Spleen (tissue), 11 donors: ENCODE measurements at regions not wholly inside any gene's neighbourhood (a gene's known extent, or its start where the extent isn't known, plus 50 kb on each side); places are given as distances from the start of the nearest gene placed in this dataset.

ENCODE experiments used
- DNase-seq: peaks from one replicate; pipeline ENCODE4 v3.0.0-alpha.2; 2020
- H3K27ac ChIP-seq, 8 donors: fragments of 200-600 bp; sonication (generic) in 7 of 8; 1 replicate in 4 of 8; 2 replicates in 4 of 8; pipeline versions ENCODE4 v1.5.0 to v1.8.0; 2016 to 2021; ENCODE audit warnings: inconsistent platforms in 4 of 8, mild to moderate bottlenecking in 4 of 8, moderate library complexity in 1 of 8
- H3K27me3 ChIP-seq, 7 donors: fragments of 200-600 bp; sonication (generic) in 6 of 7; replicated peaks in 1 of 7; 1 replicate in 4 of 7; 2 replicates in 3 of 7; pipeline versions ENCODE4 v1.5.0 to v1.8.0; 2016 to 2021; ENCODE audit warnings: inconsistent platforms in 3 of 7, mild to moderate bottlenecking in 1 of 7
- H3K36me3 ChIP-seq, 6 donors: fragments of 200-600 bp; sonication (generic) in 5 of 6; 1 replicate in 4 of 6; 2 replicates in 2 of 6; pipeline versions ENCODE4 v1.5.0 to v1.8.0; 2016 to 2021; ENCODE audit warnings: inconsistent platforms in 2 of 6
- H3K4me1 ChIP-seq, 6 donors: fragments of 200-600 bp; sonication (generic) in 5 of 6; 1 replicate in 3 of 6; 2 replicates in 3 of 6; pipeline versions ENCODE4 v1.5.0 to v1.8.0; 2016 to 2021; ENCODE audit warnings: inconsistent platforms in 3 of 6
- H3K4me3 ChIP-seq, 8 donors: fragments of 200-600 bp; sonication (generic) in 7 of 8; 1 replicate in 4 of 8; 2 replicates in 4 of 8; pipeline versions ENCODE4 v1.5.0 to v1.8.0; 2016 to 2021; ENCODE audit warnings: inconsistent platforms in 4 of 8, mild to moderate bottlenecking in 4 of 8, moderate library complexity in 2 of 8
- H3K9me3 ChIP-seq, 8 donors: fragments of 200-600 bp; sonication (generic) in 7 of 8; 1 replicate in 4 of 8; 2 replicates in 4 of 8; pipeline versions ENCODE4 v1.5.0 to v1.8.0; 2016 to 2021; ENCODE audit warnings: inconsistent platforms in 4 of 8
- POLR2A ChIP-seq, 3 donors: fragments of 450-650 bp; IDR thresholded peaks; one replicate each; pipeline ENCODE4 v1.5.1; 2017; ENCODE audit warnings: antibody characterized with exemption in 3 of 3, mild to moderate bottlenecking in 1 of 3
- POLR2AphosphoS5 ChIP-seq, 3 donors: sonication (generic); formaldehyde crosslinking; IDR thresholded peaks; one replicate each; pipeline ENCODE4 v1.5.1; 2017; ENCODE audit warnings: antibody characterized with exemption in 3 of 3
- WGBS, 5 donors: extraction: QIAGEN DNeasy Blood & Tissue Kit in 3 of 5; methylation state at CpG; one replicate each; pipeline versions ENCODE4 v1.1.5 to v1.1.7; 2013 to 2018; 5-methylcytosine and 5-hydroxymethylcytosine counted together
- intact Hi-C: fragments of 100-400 bp; cut with DNase I; formaldehyde crosslinking; loops from one replicate; pipeline ENCODE4 v1.15.0; 2023; ENCODE audit warnings: low total_unique reads
- TF ChIP-seq, protein P1 (sequence below), 11 experiments: fragments of 200-600 bp in 7 of 11; fragments of 450-650 bp in 4 of 11; sonication (generic) in 4 of 11; IDR thresholded peaks in 8 of 11; conservative IDR thresholded peaks in 3 of 11; 1 replicate in 7 of 11; 2 replicates in 4 of 11; pipeline versions ENCODE4 v1.4.0 to v1.8.0; 2016 to 2021; ENCODE audit warnings: antibody characterized with exemption in 11 of 11, inconsistent platforms in 4 of 11, mild to moderate bottlenecking in 1 of 11
- donor health status: healthy with polysubstance abuse.
- donor health status: DM: no; HTN: no; CAD: no; lungs with moderate emphysema.
- donor health status: DM: no; HTN: no; CAD: no.
- donor health status: Bipolar disorder and iron deficiency.
- donor health status: healthy.
- donor health status: DM: no; HTN: no; CAD: no.
- donor health status: DM: yes; HTN: yes; CAD: no.

DNA sequence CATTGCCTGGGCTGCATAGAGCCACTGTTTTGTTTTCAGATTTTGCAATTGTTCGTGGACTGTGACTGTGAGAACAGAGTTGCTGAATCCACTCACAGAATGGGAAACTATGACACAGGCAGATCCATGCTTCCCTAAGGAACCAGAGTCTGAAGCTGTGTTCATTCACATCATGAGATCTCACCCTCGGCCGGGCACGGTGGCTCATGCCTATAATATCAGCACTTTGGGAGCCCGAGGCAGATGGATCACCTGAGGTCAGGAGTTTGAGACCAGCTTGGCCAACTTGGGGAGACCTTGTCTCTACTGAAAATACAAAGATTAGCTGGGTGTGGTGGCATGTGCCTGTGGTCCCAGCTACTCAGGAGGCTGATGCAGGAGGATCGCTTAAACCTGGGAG is 139.2 kb upstream of the SALL4 start:
- Histone ChIP-seq H3K9me3 (no peaks in the 10 kb centered on the region), H3K4me1 (no peaks in the 10 kb centered on the region), H3K27ac (no peak overlapping the region), H3K36me3 (no peaks in the 10 kb centered on the region), H3K27me3 (no peaks in the 10 kb centered on the region), H3K4me3 (no peak overlapping the region)
- no peak for DNase-seq
- intact Hi-C loops: no loop called here
- 78 to 93% (median 87%) methylated on average over 5 to 6 of the region's 6 CpGs for WGBS, 5 donors
- TF ChIP-seq, protein P1, sequence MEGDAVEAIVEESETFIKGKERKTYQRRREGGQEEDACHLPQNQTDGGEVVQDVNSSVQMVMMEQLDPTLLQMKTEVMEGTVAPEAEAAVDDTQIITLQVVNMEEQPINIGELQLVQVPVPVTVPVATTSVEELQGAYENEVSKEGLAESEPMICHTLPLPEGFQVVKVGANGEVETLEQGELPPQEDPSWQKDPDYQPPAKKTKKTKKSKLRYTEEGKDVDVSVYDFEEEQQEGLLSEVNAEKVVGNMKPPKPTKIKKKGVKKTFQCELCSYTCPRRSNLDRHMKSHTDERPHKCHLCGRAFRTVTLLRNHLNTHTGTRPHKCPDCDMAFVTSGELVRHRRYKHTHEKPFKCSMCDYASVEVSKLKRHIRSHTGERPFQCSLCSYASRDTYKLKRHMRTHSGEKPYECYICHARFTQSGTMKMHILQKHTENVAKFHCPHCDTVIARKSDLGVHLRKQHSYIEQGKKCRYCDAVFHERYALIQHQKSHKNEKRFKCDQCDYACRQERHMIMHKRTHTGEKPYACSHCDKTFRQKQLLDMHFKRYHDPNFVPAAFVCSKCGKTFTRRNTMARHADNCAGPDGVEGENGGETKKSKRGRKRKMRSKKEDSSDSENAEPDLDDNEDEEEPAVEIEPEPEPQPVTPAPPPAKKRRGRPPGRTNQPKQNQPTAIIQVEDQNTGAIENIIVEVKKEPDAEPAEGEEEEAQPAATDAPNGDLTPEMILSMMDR (IDR thresholded peaks at IDR 0.05 in 8 of 11, conservative IDR thresholded peaks at IDR 0.05 in 3 of 11): no peak
- TF ChIP-seq POLR2AphosphoS5 (IDR thresholded peaks at IDR 0.05) (no peak), POLR2A (IDR thresholded peaks at IDR 0.05) (no peak)

DNA sequence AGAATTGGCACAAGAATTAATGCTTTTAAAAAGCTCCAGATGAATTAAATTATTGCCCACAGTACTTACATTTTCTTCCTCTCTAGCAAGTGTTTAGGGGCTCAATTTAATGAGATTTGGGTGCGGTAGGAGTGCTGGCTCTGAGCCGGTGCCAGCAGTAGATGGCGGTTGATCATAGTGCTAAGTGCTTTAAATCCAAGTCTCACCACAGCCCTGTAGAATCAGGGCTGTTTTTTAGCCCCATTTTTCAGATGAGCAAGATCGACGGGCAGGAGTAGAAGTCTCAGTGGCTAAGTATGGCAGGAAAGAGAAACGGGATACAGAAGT is 136.9 kb upstream of the SALL4 start:
- intact Hi-C loops: no loop called here
- H3K9me3 ChIP-seq: no peaks in the 10 kb centered on the region
- no peak overlapping the region for H3K4me3 ChIP-seq
- no peaks in the 10 kb centered on the region for H3K36me3 ChIP-seq
- no peaks in the 10 kb centered on the region for H3K4me1 ChIP-seq
- H3K27me3 ChIP-seq: no peaks in the 10 kb centered on the region
- no peak for DNase-seq
- WGBS, 5 donors: 86 to 94% (median 90%) methylated on average over 6 of the region's 6 CpGs
- no peak overlapping the region for H3K27ac ChIP-seq
- TF ChIP-seq POLR2A (IDR thresholded peaks at IDR 0.05): no peak
- no peak for TF ChIP-seq POLR2AphosphoS5 (IDR thresholded peaks at IDR 0.05)
- TF ChIP-seq, protein P1 (IDR thresholded peaks at IDR 0.05 in 8 of 11, conservative IDR thresholded peaks at IDR 0.05 in 3 of 11): no peak

DNA sequence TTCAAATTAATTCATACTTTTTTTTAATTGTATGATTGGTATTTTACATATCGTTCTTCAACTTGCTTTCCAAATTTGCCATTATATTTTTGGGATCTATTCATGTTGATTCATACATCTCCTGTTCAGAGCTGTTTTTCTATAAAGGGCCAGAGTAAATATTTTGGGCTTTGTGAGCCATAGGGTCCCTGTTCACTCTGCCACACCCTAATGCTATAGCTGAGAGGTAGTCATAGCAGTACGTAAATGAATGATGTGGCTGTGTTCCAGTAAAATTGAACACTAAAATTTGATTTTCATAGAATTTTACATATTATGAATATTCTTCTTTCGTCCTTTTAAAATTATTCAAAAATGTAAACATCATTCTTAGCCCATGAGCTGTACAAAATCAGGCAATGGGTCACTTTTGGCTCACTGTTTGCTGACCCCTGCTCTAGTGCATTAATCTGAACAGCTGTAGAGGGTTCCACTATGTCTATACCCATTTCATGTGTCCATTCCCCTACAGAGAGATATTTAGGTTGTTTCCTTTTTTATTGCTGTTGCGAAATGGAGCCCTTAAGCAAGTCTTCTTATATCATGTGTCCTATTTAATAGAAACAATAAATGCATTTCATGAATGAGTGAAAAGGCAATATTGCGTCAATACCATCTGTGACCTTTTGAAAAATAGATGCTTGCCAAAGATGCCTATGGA is 136.4 kb upstream of the SALL4 start:
- intact Hi-C loops: no loop called here

DNA sequence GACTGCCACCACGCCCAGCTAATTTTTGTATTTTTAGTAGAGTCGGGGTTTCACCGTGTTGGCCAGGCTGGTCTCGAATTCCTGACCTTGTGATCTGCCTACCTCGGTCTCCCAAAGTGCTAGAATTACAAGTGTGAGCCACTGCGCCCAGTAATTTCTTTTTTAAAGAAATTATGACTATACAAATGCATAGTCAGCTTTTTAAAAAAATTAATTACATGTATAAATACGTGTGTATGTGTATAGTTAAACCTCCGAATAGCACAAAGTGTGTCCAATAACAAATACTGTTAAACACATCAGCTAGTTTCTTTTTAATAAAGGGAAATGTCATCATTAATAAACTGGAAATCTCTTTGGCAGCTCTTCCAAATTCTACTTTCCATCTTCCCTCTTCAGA is 135.5 kb upstream of the SALL4 start:
- WGBS, 5 donors: 86 to 93% (median 89%) methylated on average over 8 of the region's 8 CpGs
- intact Hi-C loops: no loop called here

More for the DNA sequence above, 136.4 kb upstream of the SALL4 start:
- no peaks in the 10 kb centered on the region for H3K36me3 ChIP-seq
- H3K4me3 ChIP-seq: no peak overlapping the region
- 84 to 92% (median 87%) methylated on average over 5 of the region's 5 CpGs for WGBS, 5 donors
- TF ChIP-seq, protein P1 (IDR thresholded peaks at IDR 0.05 in 8 of 11, conservative IDR thresholded peaks at IDR 0.05 in 3 of 11): no peak
- TF ChIP-seq POLR2A (IDR thresholded peaks at IDR 0.05) (no peak), POLR2AphosphoS5 (IDR thresholded peaks at IDR 0.05) (no peak)
- DNase-seq: no peak
- H3K27ac ChIP-seq: no peak overlapping the region
- no peaks in the 10 kb centered on the region for H3K4me1 ChIP-seq
- H3K27me3 ChIP-seq: no peaks in the 10 kb centered on the region
- no peaks in the 10 kb centered on the region for H3K9me3 ChIP-seq

More for the DNA sequence above, 135.5 kb upstream of the SALL4 start:
- TF ChIP-seq, protein P1 (IDR thresholded peaks at IDR 0.05 in 8 of 11, conservative IDR thresholded peaks at IDR 0.05 in 3 of 11): no peak
- TF ChIP-seq POLR2AphosphoS5 (IDR thresholded peaks at IDR 0.05) (no peak), POLR2A (IDR thresholded peaks at IDR 0.05) (no peak)
- Histone ChIP-seq H3K4me3 (no peak overlapping the region), H3K27me3 (no peaks in the 10 kb centered on the region), H3K9me3 (no peaks in the 10 kb centered on the region), H3K4me1 (no peaks in the 10 kb centered on the region), H3K27ac (no peak overlapping the region), H3K36me3 (no peaks in the 10 kb centered on the region)
- no peak for DNase-seq
